Central memory CD8-positive, alpha-beta T cell (primary cell): ENCODE measurements at regions not wholly inside any gene's neighbourhood (a gene's known extent, or its start where the extent isn't known, plus 50 kb on each side); places are given as distances from the start of the nearest gene placed in this dataset.
A peak's percentile ranks its signal among the peaks of the same experiment; 100 is the strongest.

Experiments
- ATAC-seq: fragments of 150-1000 bp; cut with Tn5 transposase; replicated peaks from 2 replicates; pipeline ENCODE4 v1.10.0; 2022; ENCODE audit warnings: mild to moderate bottlenecking, moderate FRiP score, moderate number of reproducible peaks; ENCODE audit not compliant: poor library complexity, severe bottlenecking; ENCODE audit errors: extremely low read depth
- DNase-seq, 2 donors: peaks; one replicate each; pipeline ENCODE4 v3.0.0; 2021; ENCODE audit warnings: low spot score in 2 of 2
- H3K27ac Mint-ChIP-seq: one replicate; pipeline ENCODE4 v1.8.0; 2022; ENCODE audit warnings: low read depth, mild to moderate bottlenecking, moderate library complexity, mixed read lengths
- H3K27me3 Mint-ChIP-seq: one replicate; pipeline ENCODE4 v1.8.0; 2022; ENCODE audit warnings: mixed read lengths
- H3K36me3 Mint-ChIP-seq: one replicate; pipeline ENCODE4 v1.8.0; 2022; ENCODE audit warnings: mild to moderate bottlenecking, moderate library complexity, mixed read lengths; ENCODE audit not compliant: insufficient read depth
- H3K4me1 Mint-ChIP-seq: one replicate; pipeline ENCODE4 v1.8.0; 2022; ENCODE audit warnings: mixed read lengths
- H3K4me3 Mint-ChIP-seq: one replicate; pipeline ENCODE4 v1.8.0; 2022; ENCODE audit warnings: mild to moderate bottlenecking, moderate library complexity, mixed read lengths
- H3K9me3 Mint-ChIP-seq: one replicate; pipeline ENCODE4 v1.8.0; 2022; ENCODE audit warnings: mixed read lengths

GRCh38 chr9:89554307-89555035, 50.3 kb upstream of the GADD45G start:
- no peak for ATAC-seq
- no peak for DNase-seq
- Mint-ChIP-seq H3K4me1 (peaks cover 23% of the 10 kb centered on the region), H3K36me3 (peaks cover 2% of the 10 kb centered on the region), H3K9me3 (no peaks in the 10 kb centered on the region), H3K27ac (no peak overlapping the region), H3K4me3 (no peak overlapping the region), H3K27me3 (no peaks in the 10 kb centered on the region)

- Mint-ChIP-seq H3K27ac (no peak overlapping the region), H3K9me3 (no peaks in the 10 kb centered on the region), H3K36me3 (peaks cover 2% of the 10 kb centered on the region), H3K27me3 (no peaks in the 10 kb centered on the region), H3K4me3 (no peak overlapping the region), H3K4me1 (peaks cover 28% of the 10 kb centered on the region)
- ATAC-seq (no peak), DNase-seq (no peak)
Measured at GRCh38 chr9:89553451-89554010, 51.3 kb upstream of the GADD45G start.

GRCh38 chr9:89550346-89550927, 52.5 kb upstream of the SEMA4D start:
- ATAC-seq: no peak
- H3K36me3 Mint-ChIP-seq: no peaks in the 10 kb centered on the region
- H3K9me3 Mint-ChIP-seq: peaks cover 6% of the 10 kb centered on the region
- H3K4me1 Mint-ChIP-seq: peaks cover 11% of the 10 kb centered on the region
- H3K27ac Mint-ChIP-seq: no peak overlapping the region
- H3K4me3 Mint-ChIP-seq: no peak overlapping the region
- H3K27me3 Mint-ChIP-seq: no peaks in the 10 kb centered on the region
- DNase-seq: no peak

- no peaks in the 10 kb centered on the region for H3K36me3 Mint-ChIP-seq
- ATAC-seq: peak; percentile 93
- peaks cover 6% of the 10 kb centered on the region for H3K9me3 Mint-ChIP-seq
- DNase-seq: peak; percentile 76 to 84
- H3K27ac Mint-ChIP-seq: peak overlapping the region; percentile 30
- H3K4me1 Mint-ChIP-seq: peaks cover 18% of the 10 kb centered on the region
- H3K27me3 Mint-ChIP-seq: no peaks in the 10 kb centered on the region
- no peak overlapping the region for H3K4me3 Mint-ChIP-seq
Measured at GRCh38 chr9:89549031-89549644, 51.2 kb upstream of the SEMA4D start.

GRCh38 chr9:89548071-89548638, 50.2 kb upstream of the SEMA4D start:
- peaks cover 22% of the 10 kb centered on the region for H3K4me1 Mint-ChIP-seq
- H3K36me3 Mint-ChIP-seq: no peaks in the 10 kb centered on the region
- H3K27ac Mint-ChIP-seq: no peak overlapping the region
- no peak for DNase-seq
- no peaks in the 10 kb centered on the region for H3K27me3 Mint-ChIP-seq
- H3K9me3 Mint-ChIP-seq: peaks cover 6% of the 10 kb centered on the region
- no peak for ATAC-seq
- H3K4me3 Mint-ChIP-seq: no peak overlapping the region
